ENCODE measurements at regions not wholly inside any gene's neighbourhood (a gene's known extent, or its start where the extent isn't known, plus 50 kb on each side); places are given as distances from the start of the nearest gene placed in this dataset.

DNA sequence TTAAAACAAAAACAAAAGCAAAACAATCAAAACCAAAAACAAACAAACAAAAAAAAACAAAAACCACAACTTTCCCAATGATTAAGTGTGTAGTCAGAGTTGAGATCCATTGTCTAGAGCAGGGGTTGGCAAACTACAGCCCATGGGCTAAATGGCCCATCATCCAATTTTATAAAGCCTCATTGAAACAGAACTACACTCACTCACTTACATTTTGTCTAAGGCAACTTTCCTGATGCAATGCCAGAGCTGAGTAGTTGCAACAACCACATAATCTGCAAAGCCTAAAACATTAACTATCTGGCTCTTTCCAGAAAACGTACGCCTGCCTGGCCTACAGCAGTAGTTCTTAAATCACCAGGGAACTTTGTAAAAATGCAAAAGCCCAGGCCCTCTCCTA is 124.1 kb downstream of the SOX9 start:
- H3K36me3 Mint-ChIP-seq, result no peaks in the 10 kb centered on the region
- no peak for ATAC-seq (ENCODE audit: low read depth in 2 of 2)
- H3K27me3 Mint-ChIP-seq, result no peaks in the 10 kb centered on the region
- peaks cover 2 to 22% (median 5%) of the 10 kb centered on the region in 7 donors for H3K9me3 Mint-ChIP-seq
- H3K27ac Mint-ChIP-seq, result no peak overlapping the region
- H3K27me3 ChIP-seq (ENCODE audit: control insufficient read depth, insufficient read depth, low read length), result no peaks in the 10 kb centered on the region
- no peak for DNase-seq
- H3K4me3 ChIP-seq (ENCODE audit: low read depth, low read length), result no peak overlapping the region
- H3K36me3 ChIP-seq (ENCODE audit: control insufficient read depth, insufficient read depth, low read length), result no peaks in the 10 kb centered on the region
- H3K9me3 ChIP-seq (ENCODE audit: control insufficient read depth in 2 of 2, low read length in 2 of 2), result no peaks in the 10 kb centered on the region
- no peaks in the 10 kb centered on the region for H3K4me1 Mint-ChIP-seq
- H3K4me3 Mint-ChIP-seq, result no peak overlapping the region
- H3K4me1 ChIP-seq (ENCODE audit: control insufficient read depth, insufficient read depth, low read length, poor library complexity, severe bottlenecking), result no peaks in the 10 kb centered on the region
- no peak overlapping the region for H3K27ac ChIP-seq (ENCODE audit: insufficient read depth, low read length, poor library complexity, severe bottlenecking)

DNA sequence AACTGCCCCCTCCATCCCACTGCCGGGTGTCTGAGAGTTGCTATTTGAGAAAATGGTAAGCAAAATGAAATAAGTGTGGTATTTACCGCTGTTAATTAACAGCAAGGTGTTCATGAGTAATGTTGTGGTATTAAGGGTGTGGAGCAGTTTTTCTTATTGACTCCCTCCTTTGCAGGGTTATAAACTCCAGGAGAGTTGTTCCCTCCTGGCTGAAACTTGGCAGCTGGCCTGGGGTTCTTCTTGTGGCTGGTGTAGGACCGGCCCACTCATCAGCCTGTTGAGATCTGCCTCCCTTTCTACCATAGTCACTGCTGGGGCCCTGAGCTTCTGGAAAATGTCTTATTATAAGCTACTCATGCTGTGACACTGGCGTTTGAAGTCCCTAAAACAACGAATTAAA is 128.6 kb downstream of the SOX9 start:
- no peaks in the 10 kb centered on the region for H3K4me1 ChIP-seq (ENCODE audit: control insufficient read depth, insufficient read depth, low read length, poor library complexity, severe bottlenecking)
- no peaks in the 10 kb centered on the region for H3K27me3 Mint-ChIP-seq
- ATAC-seq (ENCODE audit: low read depth in 2 of 2) (no peak), DNase-seq (no peak)
- H3K4me1 Mint-ChIP-seq, result no peaks in the 10 kb centered on the region
- no peak overlapping the region for H3K27ac Mint-ChIP-seq
- H3K27me3 ChIP-seq (ENCODE audit: control insufficient read depth, insufficient read depth, low read length), result no peaks in the 10 kb centered on the region
- peaks cover 0 to 9% (median 2%) of the 10 kb centered on the region in 7 donors for H3K9me3 Mint-ChIP-seq
- H3K4me3 ChIP-seq (ENCODE audit: low read depth, low read length), result no peak overlapping the region
- no peaks in the 10 kb centered on the region for H3K36me3 Mint-ChIP-seq
- H3K27ac ChIP-seq (ENCODE audit: insufficient read depth, low read length, poor library complexity, severe bottlenecking), result no peak overlapping the region
- no peaks in the 10 kb centered on the region for H3K36me3 ChIP-seq (ENCODE audit: control insufficient read depth, insufficient read depth, low read length)
- H3K9me3 ChIP-seq (ENCODE audit: control insufficient read depth in 2 of 2, low read length in 2 of 2), result peaks cover 0 to 2% of the 10 kb centered on the region in 2 experiments
- H3K4me3 Mint-ChIP-seq, result no peak overlapping the region

DNA sequence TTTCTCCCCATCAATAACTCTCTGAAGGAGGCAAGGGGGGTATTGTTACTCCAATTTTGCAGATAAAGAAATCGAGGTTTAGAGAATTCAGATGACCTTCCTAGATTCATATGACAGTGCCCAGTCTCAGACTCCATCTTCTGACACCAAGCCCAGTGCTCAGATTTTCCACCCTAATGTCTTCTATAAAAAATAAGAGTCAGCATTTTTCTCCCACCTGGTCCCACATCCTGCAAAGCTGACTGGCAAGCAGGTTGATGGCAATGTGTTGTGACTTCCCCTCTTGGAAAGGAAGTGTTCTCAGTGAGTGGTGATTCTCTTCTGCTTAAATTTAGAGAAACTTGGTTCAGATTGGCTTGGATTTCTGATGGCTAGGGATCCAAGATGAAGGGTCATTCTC is 129.4 kb downstream of the SOX9 start:
- Histone ChIP-seq H3K4me3 (ENCODE audit: low read depth, low read length) (no peak overlapping the region), H3K36me3 (ENCODE audit: control insufficient read depth, insufficient read depth, low read length) (no peaks in the 10 kb centered on the region), H3K27me3 (ENCODE audit: control insufficient read depth, insufficient read depth, low read length) (no peaks in the 10 kb centered on the region), H3K4me1 (ENCODE audit: control insufficient read depth, insufficient read depth, low read length, poor library complexity, severe bottlenecking) (no peaks in the 10 kb centered on the region), H3K27ac (ENCODE audit: insufficient read depth, low read length, poor library complexity, severe bottlenecking) (no peak overlapping the region), H3K9me3 (ENCODE audit: control insufficient read depth in 2 of 2, low read length in 2 of 2) (peaks cover 0 to 2% of the 10 kb centered on the region in 2 experiments)
- H3K27ac Mint-ChIP-seq, result no peak overlapping the region
- DNase-seq (no peak), ATAC-seq (ENCODE audit: low read depth in 2 of 2) (no peak)
- H3K4me3 Mint-ChIP-seq, result no peak overlapping the region
- H3K9me3 Mint-ChIP-seq, result peaks cover 0 to 5% (median 3%) of the 10 kb centered on the region in 7 donors
- H3K36me3 Mint-ChIP-seq, result no peaks in the 10 kb centered on the region
- H3K4me1 Mint-ChIP-seq, result no peaks in the 10 kb centered on the region
- H3K27me3 Mint-ChIP-seq, result no peaks in the 10 kb centered on the region

DNA sequence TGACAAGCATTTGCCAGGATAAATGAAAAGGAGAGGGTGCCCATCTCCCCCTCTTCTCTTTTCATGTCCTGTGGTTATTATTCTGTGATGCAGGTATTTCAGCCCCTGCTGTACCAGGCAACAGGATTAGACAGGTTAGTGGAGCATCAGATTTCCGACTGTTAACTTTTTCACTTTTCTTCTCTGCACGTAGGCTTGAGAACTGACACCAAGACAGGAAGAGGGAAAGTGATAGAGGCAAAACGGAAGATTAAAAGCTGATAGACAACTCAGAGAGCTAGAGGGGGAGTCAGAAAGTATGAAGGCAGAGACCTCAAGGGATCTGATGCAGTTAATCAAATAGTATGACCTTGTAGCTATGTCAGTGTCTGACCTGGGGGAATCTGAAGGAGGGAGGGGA is 132.8 kb downstream of the SOX9 start:
- H3K36me3 Mint-ChIP-seq, result no peaks in the 10 kb centered on the region
- no peak overlapping the region for H3K27ac Mint-ChIP-seq
- H3K4me3 Mint-ChIP-seq, result no peak overlapping the region
- H3K4me1 Mint-ChIP-seq, result no peaks in the 10 kb centered on the region
- H3K9me3 ChIP-seq (ENCODE audit: control insufficient read depth in 2 of 2, low read length in 2 of 2), result peaks cover 0 to 2% of the 10 kb centered on the region in 2 experiments
- peaks cover 0 to 11% (median 4%) of the 10 kb centered on the region in 7 donors for H3K9me3 Mint-ChIP-seq
- H3K4me3 ChIP-seq (ENCODE audit: low read depth, low read length), result no peak overlapping the region
- no peak overlapping the region for H3K27ac ChIP-seq (ENCODE audit: insufficient read depth, low read length, poor library complexity, severe bottlenecking)
- peaks cover 6% of the 10 kb centered on the region for H3K27me3 Mint-ChIP-seq
- DNase-seq (no peak), ATAC-seq (ENCODE audit: low read depth in 2 of 2) (no peak)
- H3K36me3 ChIP-seq (ENCODE audit: control insufficient read depth, insufficient read depth, low read length), result no peaks in the 10 kb centered on the region
- no peaks in the 10 kb centered on the region for H3K4me1 ChIP-seq (ENCODE audit: control insufficient read depth, insufficient read depth, low read length, poor library complexity, severe bottlenecking)
- H3K27me3 ChIP-seq (ENCODE audit: control insufficient read depth, insufficient read depth, low read length), result no peaks in the 10 kb centered on the region

DNA sequence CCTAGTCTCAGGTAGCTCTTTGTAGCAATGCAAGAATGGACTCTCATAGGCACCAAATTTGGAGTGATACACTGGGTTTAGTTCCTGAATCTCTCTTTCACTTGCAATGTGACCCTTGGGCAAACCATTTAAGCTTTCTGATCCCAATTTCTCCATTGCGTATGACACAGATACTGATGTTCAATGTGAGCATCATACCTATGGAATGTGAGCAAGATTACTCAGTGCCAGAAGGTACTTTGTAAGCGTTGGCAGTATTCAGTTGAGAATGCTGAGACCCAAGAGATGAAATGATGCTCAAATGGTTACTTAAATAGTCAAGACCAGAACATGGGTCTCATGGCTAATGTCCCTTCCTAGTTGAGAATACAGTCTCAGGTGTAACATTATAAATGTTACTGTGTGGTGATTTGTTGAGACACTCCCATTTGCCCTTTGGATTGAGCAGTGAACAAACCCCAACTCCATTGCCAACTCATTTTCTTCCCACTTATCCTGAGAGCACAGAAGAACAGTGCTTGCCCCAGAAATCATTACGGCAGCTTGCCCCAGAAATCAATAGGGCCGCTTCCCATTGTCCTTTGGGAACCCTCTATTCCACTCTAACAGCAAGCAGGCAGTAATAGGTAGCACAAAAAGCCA is 134.1 kb downstream of the SOX9 start:
- peaks cover 0 to 2% of the 10 kb centered on the region in 2 experiments for H3K9me3 ChIP-seq (ENCODE audit: control insufficient read depth in 2 of 2, low read length in 2 of 2)
- Mint-ChIP-seq H3K4me3 (no peak overlapping the region), H3K36me3 (no peaks in the 10 kb centered on the region), H3K4me1 (no peaks in the 10 kb centered on the region), H3K27ac (no peak overlapping the region), H3K9me3 (peaks cover 0 to 11% (median 3%) of the 10 kb centered on the region in 7 donors), H3K27me3 (peaks cover 6% of the 10 kb centered on the region)
- H3K4me3 ChIP-seq (ENCODE audit: low read depth, low read length), result no peak overlapping the region
- H3K27ac ChIP-seq (ENCODE audit: insufficient read depth, low read length, poor library complexity, severe bottlenecking), result no peak overlapping the region
- H3K4me1 ChIP-seq (ENCODE audit: control insufficient read depth, insufficient read depth, low read length, poor library complexity, severe bottlenecking), result no peaks in the 10 kb centered on the region
- ATAC-seq (ENCODE audit: low read depth in 2 of 2), result no peak
- H3K36me3 ChIP-seq (ENCODE audit: control insufficient read depth, insufficient read depth, low read length), result no peaks in the 10 kb centered on the region
- DNase-seq, result no peak
- no peaks in the 10 kb centered on the region for H3K27me3 ChIP-seq (ENCODE audit: control insufficient read depth, insufficient read depth, low read length)

DNA sequence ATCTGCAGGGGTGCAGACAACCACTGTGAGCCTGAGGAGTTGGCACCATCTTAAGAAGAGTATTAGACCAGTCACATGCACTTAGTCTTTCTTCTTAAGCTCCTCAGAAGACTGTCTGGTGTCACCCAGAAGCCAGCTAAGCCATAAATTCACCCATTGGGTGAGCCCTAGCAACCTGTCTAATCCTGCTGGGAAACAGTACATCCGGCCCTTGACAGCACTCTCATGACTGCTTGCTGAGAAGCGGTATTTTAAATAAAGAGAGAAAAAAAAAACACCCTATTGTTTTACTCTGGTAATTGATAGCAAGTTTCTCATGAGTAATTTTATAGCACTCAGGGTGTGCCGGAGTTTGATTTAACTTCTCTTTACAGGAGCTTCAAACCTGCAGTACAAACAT is 134.7 kb downstream of the SOX9 start:
- DNase-seq (no peak), ATAC-seq (ENCODE audit: low read depth in 2 of 2) (no peak)
- H3K4me1 Mint-ChIP-seq, result no peaks in the 10 kb centered on the region
- peaks cover 0 to 12% (median 3%) of the 10 kb centered on the region in 7 donors for H3K9me3 Mint-ChIP-seq
- Histone ChIP-seq H3K4me3 (ENCODE audit: low read depth, low read length) (no peak overlapping the region), H3K27ac (ENCODE audit: insufficient read depth, low read length, poor library complexity, severe bottlenecking) (no peak overlapping the region), H3K36me3 (ENCODE audit: control insufficient read depth, insufficient read depth, low read length) (no peaks in the 10 kb centered on the region), H3K4me1 (ENCODE audit: control insufficient read depth, insufficient read depth, low read length, poor library complexity, severe bottlenecking) (no peaks in the 10 kb centered on the region), H3K9me3 (ENCODE audit: control insufficient read depth in 2 of 2, low read length in 2 of 2) (peaks cover 0 to 2% of the 10 kb centered on the region in 2 experiments), H3K27me3 (ENCODE audit: control insufficient read depth, insufficient read depth, low read length) (no peaks in the 10 kb centered on the region)
- H3K36me3 Mint-ChIP-seq, result no peaks in the 10 kb centered on the region
- H3K27ac Mint-ChIP-seq, result no peak overlapping the region
- H3K27me3 Mint-ChIP-seq, result peaks cover 6% of the 10 kb centered on the region
- no peak overlapping the region for H3K4me3 Mint-ChIP-seq

DNA sequence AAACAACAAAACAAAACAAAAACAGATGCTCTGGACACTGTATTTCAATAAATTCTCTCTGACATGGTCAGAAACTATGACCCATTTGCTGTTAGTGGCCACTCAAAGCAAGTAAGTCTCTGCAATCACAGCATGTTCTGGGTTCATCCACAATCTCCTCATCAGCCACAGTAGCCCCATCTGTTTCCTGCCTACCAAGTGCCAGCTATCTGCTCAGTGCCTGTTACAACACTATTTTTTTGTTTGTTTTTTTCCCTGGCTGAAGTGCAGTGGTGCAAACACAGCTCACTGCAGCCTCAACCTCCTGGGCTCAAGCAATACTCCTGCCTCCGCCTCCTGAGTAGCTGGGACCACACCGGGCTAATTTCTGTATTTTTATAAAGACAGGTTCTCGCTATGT is 137.9 kb downstream of the SOX9 start:
- H3K27me3 Mint-ChIP-seq, result peaks cover 10% of the 10 kb centered on the region
- H3K4me3 Mint-ChIP-seq, result no peak overlapping the region

DNA sequence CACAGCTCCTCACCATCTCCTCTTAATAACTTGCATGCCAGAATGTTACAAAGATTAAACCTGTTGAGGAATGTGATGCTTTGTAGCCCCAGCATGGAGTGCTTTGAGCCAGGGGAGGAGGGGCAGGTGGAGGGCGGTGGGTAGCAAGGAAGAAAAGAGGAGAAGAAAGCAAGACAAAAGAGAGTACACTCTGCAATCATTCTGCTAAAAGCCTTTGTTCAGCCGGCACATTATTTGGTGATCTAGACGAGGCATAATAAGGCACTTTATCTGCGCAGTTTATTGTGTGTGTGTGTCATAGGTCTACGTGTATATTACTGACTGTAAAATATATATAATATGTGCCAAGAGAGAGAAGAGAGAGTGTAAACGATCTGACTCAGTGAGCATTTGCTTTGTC is 139.1 kb downstream of the SOX9 start:
- DNase-seq, result no peak
- H3K4me3 ChIP-seq (ENCODE audit: low read depth, low read length), result no peak overlapping the region
- no peaks in the 10 kb centered on the region for H3K36me3 Mint-ChIP-seq
- no peaks in the 10 kb centered on the region for H3K36me3 ChIP-seq (ENCODE audit: control insufficient read depth, insufficient read depth, low read length)
- H3K9me3 ChIP-seq (ENCODE audit: control insufficient read depth in 2 of 2, low read length in 2 of 2), result no peaks in the 10 kb centered on the region
- H3K4me3 Mint-ChIP-seq, result peak overlapping the region in 1 of 4 donors; percentile 43
- no peaks in the 10 kb centered on the region for H3K4me1 ChIP-seq (ENCODE audit: control insufficient read depth, insufficient read depth, low read length, poor library complexity, severe bottlenecking)
- no peaks in the 10 kb centered on the region for H3K4me1 Mint-ChIP-seq
- peaks cover 11% of the 10 kb centered on the region for H3K27me3 Mint-ChIP-seq
- H3K9me3 Mint-ChIP-seq, result peaks cover 0 to 13% (median 5%) of the 10 kb centered on the region in 7 donors
- no peaks in the 10 kb centered on the region for H3K27me3 ChIP-seq (ENCODE audit: control insufficient read depth, insufficient read depth, low read length)
- no peak overlapping the region for H3K27ac ChIP-seq (ENCODE audit: insufficient read depth, low read length, poor library complexity, severe bottlenecking)
- ATAC-seq (ENCODE audit: low read depth in 2 of 2), result no peak
- H3K27ac Mint-ChIP-seq, result no peak overlapping the region

More for the DNA sequence above, 137.9 kb downstream of the SOX9 start:
- Mint-ChIP-seq H3K27ac (no peak overlapping the region), H3K4me1 (no peaks in the 10 kb centered on the region), H3K9me3 (peaks cover 0 to 14% (median 5%) of the 10 kb centered on the region in 7 donors), H3K36me3 (no peaks in the 10 kb centered on the region)
- H3K4me1 ChIP-seq (ENCODE audit: control insufficient read depth, insufficient read depth, low read length, poor library complexity, severe bottlenecking), result no peaks in the 10 kb centered on the region
- H3K4me3 ChIP-seq (ENCODE audit: low read depth, low read length), result no peak overlapping the region
- no peaks in the 10 kb centered on the region for H3K9me3 ChIP-seq (ENCODE audit: control insufficient read depth in 2 of 2, low read length in 2 of 2)
- no peaks in the 10 kb centered on the region for H3K27me3 ChIP-seq (ENCODE audit: control insufficient read depth, insufficient read depth, low read length)
- no peak overlapping the region for H3K27ac ChIP-seq (ENCODE audit: insufficient read depth, low read length, poor library complexity, severe bottlenecking)
- no peaks in the 10 kb centered on the region for H3K36me3 ChIP-seq (ENCODE audit: control insufficient read depth, insufficient read depth, low read length)
- DNase-seq (no peak), ATAC-seq (ENCODE audit: low read depth in 2 of 2) (no peak)

Measured in CD4-positive, CD25-positive, alpha-beta regulatory T cell (primary cell).